SHP77 (cell line): ENCODE measurements at regions not wholly inside any gene's neighbourhood (a gene's known extent, or its start where the extent isn't known, plus 50 kb on each side); places are given as distances from the start of the nearest gene placed in this dataset.

Experiments
- DNase-seq, 2 experiments: peaks; one replicate each; lab custom pipeline; 2025; lab: John Stamatoyannopoulos, UW

DNA sequence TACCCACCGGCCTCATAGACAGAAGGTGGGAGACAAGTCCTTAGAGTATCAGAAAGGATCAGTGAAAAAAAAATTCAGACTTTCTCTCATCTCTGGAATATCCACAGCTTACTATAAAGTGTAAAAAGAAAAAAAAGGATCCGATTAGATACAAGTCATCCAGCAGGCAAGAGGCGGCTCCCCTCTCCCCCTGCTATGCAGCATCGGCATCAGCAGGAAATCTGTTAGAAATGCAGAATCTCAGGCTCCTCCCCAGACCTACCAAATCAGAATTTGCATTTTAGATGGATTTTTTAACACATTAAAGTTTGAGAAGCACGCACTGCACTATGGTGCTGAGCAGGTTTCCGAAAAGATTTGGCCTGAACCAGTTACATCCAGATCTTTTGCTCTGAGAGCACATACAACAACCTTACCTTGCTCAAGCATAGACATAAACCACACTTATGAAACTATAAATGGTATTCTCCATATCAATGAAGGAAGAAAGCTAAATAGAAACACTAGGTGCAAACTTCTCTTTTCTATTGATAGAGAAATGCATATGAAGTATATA lies 117.0 kb upstream of the POU3F2 start:
- DNase-seq = no peak

DNA sequence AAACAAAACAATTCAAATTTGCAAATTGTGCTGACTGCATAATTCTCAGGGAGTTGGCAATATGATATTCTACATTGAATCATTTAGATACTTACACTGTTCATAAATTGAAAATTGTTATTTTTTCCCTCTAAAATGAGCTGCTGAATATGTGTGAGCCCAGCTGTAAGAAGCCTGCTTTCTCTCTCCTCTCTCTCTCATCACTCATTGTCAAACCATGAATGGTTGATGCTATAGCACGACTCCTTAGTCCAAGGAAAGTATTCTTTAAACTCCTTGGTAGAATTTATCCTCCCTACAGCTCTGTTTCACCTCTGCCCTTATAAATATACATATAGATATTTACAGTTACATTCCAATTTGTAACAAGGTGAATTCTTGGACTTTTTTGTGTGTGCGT lies 116.4 kb upstream of the POU3F2 start:
- no peak for DNase-seq

- DNase-seq = no peak
Measured at GRCh38 chr6:98724537-98724936, 109.8 kb upstream of the POU3F2 start.

GRCh38 chr6:98747273-98747672 lies 87.1 kb upstream of the POU3F2 start:
- DNase-seq = no peak

GRCh38 chr6:98747960-98748359 lies 86.4 kb upstream of the POU3F2 start:
- no peak for DNase-seq

DNA sequence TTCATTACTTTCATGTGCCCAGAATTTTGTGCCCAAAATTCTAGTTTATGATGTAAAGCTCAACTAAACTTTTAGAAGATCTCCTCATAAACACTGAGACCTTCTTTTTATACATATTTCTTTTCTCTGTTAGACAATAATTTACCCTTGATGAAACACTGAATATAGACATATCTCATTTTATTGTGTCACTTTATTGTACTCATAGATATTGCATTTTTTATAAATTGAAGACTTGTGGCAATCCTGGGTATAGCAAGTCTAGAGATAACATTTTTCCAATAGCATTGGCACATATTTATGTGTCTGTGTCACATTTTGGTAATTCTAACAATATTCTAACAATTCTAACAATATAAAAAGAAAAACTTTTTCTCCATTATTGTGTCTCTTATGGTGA lies 74.9 kb upstream of the POU3F2 start:
- no peak for DNase-seq

- no peak for DNase-seq
Measured at GRCh38 chr6:98764373-98764911, 69.9 kb upstream of the POU3F2 start.

GRCh38 chr6:98769546-98769945 lies 64.8 kb upstream of the POU3F2 start:
- DNase-seq = peak in 1 of 2 experiments; percentile 26

DNA sequence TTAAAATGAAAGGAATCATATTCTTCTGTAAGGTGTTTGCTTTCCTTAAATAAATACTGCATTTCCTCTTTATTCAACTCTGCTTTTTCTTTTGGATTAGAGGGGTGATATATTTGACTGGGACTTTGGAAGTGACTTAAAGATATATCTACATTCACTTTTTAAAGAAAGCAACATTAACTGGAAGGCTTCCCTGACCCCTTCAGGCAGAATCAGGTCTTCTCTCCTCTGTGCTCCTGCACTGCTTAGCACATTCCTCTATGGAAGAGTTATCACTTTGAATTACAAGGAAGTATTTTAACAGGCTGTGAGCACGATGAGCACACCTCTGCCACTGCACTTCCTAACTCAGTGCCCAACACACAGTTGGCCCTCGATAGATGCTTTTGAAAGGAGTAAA lies 59.2 kb upstream of the POU3F2 start:
- DNase-seq = no peak

- DNase-seq = no peak
Measured at GRCh38 chr6:98777762-98778161, 56.6 kb upstream of the POU3F2 start.

DNA sequence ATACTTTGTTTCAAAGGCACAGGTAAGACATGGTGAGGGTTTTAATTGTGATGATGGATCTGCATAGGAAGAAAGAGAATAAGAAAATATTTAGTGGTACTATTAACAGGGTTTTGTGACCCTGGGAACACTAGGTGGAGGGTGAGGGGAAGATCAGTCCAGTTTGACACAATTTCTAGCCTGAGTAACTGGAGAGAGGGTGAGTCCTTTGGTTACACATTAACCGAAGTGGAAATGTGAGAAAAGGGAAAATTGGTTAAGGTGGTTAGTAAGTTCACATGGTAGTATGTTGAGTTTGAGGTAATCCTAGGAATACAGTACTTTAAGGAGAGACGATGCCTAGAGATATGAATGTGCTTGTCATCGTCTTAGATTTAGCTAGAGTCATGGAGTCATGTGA lies 54.8 kb upstream of the POU3F2 start:
- DNase-seq = no peak

DNA sequence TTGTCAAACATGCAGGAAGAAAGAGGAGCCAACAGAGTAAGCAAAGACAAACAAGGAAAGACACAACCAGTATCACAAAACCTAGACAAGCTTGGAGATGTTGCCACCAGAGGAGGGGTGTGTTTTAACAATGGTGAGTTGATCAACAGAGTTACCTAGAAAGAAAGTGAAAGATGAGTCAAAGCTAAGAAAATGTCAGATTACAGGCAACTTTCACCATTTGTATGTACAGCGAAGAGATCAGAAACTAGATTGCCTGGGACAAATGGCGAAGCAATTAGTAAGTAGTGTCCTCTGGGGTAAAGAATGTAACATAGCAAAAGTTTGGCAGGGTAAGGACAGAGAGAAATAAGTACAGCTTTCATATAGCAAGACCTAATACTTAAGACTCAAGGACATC lies 51.6 kb upstream of the POU3F2 start:
- no peak for DNase-seq

- no peak for DNase-seq
Measured at GRCh38 chr6:98783578-98783977, 50.8 kb upstream of the POU3F2 start.
